ENCODE measurements at regions not wholly inside any gene's neighbourhood (a gene's known extent, or its start where the extent isn't known, plus 50 kb on each side); places are given as distances from the start of the nearest gene placed in this dataset.
A peak's percentile ranks its signal among the peaks of the same experiment; 100 is the strongest.

- ChIA-PET CTCF (no interaction called here), POLR2A (no interaction called here)
- no peak overlapping the region for H3K4me3 ChIP-seq
- H3K4me1 ChIP-seq = no peaks in the 10 kb centered on the region
- ATAC-seq (no peak), DNase-seq (ENCODE audit: low read depth in 1 of 2, low spot score in 1 of 2) (no peak), FAIRE-seq (no peak)
- H3K9me3 ChIP-seq = no peaks in the 10 kb centered on the region
- H3K4me2 ChIP-seq = no peak overlapping the region
- TF ChIP-seq FOSL2 (IDR thresholded peaks at IDR 0.05) = no peak
- TF ChIP-seq FOSL2 (CRISPR knock-in tag; IDR thresholded peaks at IDR 0.05) = no peak
- TF ChIP-seq BCL3 (IDR thresholded peaks at IDR 0.05) = no peak
- TF ChIP-seq PBX3 (IDR thresholded peaks at IDR 0.05) = no peak
- no peak for TF ChIP-seq KDM1A (IDR thresholded peaks at IDR 0.05; ENCODE audit: low read depth)
- no peak for TF ChIP-seq POLR2A (IDR thresholded peaks at IDR 0.05; ENCODE audit: low read length)
- no peak for TF ChIP-seq CBX8 (IDR thresholded peaks at IDR 0.05)
- no peak for TF ChIP-seq RARB (CRISPR knock-in tag; IDR thresholded peaks at IDR 0.05)
- TF ChIP-seq MAFK (IDR thresholded peaks at IDR 0.05; ENCODE audit: partially characterized antibody) = no peak
- TF ChIP-seq TP53 (CRISPR knock-in tag; IDR thresholded peaks at IDR 0.05) = no peak
- WGBS (ENCODE audit: missing lambda C conversion rate) = 92% methylated on average over 8 of the region's 8 CpGs
- no peak overlapping the region for H3K27ac ChIP-seq
These were observed 75.4 kb downstream of the CYB561 start for GRCh38 chr17:63370696-63371095.

GRCh38 chr17:63376949-63377348, 69.2 kb downstream of the CYB561 start:
- WGBS (ENCODE audit: missing lambda C conversion rate) = 74% methylated on average over 3 of the region's 3 CpGs
- no peak for FAIRE-seq
- no peak for DNase-seq (ENCODE audit: low read depth in 1 of 2, low spot score in 1 of 2)
- TF ChIP-seq ZSCAN20 (CRISPR knock-in tag; IDR thresholded peaks at IDR 0.05) (no peak), CHD4 (IDR thresholded peaks at IDR 0.05; ENCODE audit: borderline replicate concordance) (no peak), MYC (IDR thresholded peaks at IDR 0.05; ENCODE audit: borderline replicate concordance, low read length) (no peak), ZFP36 (IDR thresholded peaks at IDR 0.05; ENCODE audit: borderline replicate concordance, partially characterized antibody) (peak; percentile 66), CHD2 (IDR thresholded peaks at IDR 0.05; ENCODE audit: low read length, partially characterized antibody) (no peak), MAX (IDR thresholded peaks at IDR 0.05) (no peak)
- ChIA-PET CTCF (interaction anchor here (2.2 kb wide), 1 partner anchor 10 kb away, joined by 12 read pairs; no protein-coding TSS in a partner anchor), POLR2A (no interaction called here)
- Histone ChIP-seq H3K4me2 (no peak overlapping the region), H3K4me3 (no peak overlapping the region), H3K27ac (no peak overlapping the region), H3K9me3 (peaks cover 10% of the 10 kb centered on the region; the same call in 2 of the 3 replicates), H3K4me1 (no peaks in the 10 kb centered on the region)
- no peak for ATAC-seq

GRCh38 chr17:63378411-63379375, 67.4 kb downstream of the CYB561 start:
- Histone ChIP-seq H3K4me2 (no peak overlapping the region), H3K4me3 (no peak overlapping the region), H3K27ac (no peak overlapping the region), H3K9me3 (peaks cover 10% of the 10 kb centered on the region; the same call in 2 of the 3 replicates), H3K4me1 (no peaks in the 10 kb centered on the region; the same call in 2 of the 3 replicates)
- POLR2A ChIA-PET = no interaction called here
- DNase-seq (ENCODE audit: low read depth in 1 of 2, low spot score in 1 of 2) (no peak), FAIRE-seq (no peak), ATAC-seq (no peak)
- TF ChIP-seq MAFK (IDR thresholded peaks at IDR 0.05; ENCODE audit: partially characterized antibody) = peak; percentile 36
- TF ChIP-seq HEYL (CRISPR knock-in tag; IDR thresholded peaks at IDR 0.05) = no peak
- WGBS (ENCODE audit: missing lambda C conversion rate) = 69% methylated on average over 3 of the region's 3 CpGs
- CTCF ChIA-PET = interaction anchor here (0.7 kb wide), 1 partner anchor 13 kb away, joined by 4 read pairs; no protein-coding TSS in a partner anchor

GRCh38 chr17:63379636-63380035, 66.5 kb downstream of the CYB561 start:
- Histone ChIP-seq H3K27ac (no peak overlapping the region), H3K9me3 (peaks cover 10% of the 10 kb centered on the region; the same call in 2 of the 3 replicates), H3K4me3 (no peak overlapping the region), H3K4me1 (no peaks in the 10 kb centered on the region; the same call in 2 of the 3 replicates), H3K4me2 (no peak overlapping the region)
- ATAC-seq = no peak
- DNase-seq (ENCODE audit: low read depth in 1 of 2, low spot score in 1 of 2) = no peak
- ChIA-PET POLR2A (no interaction called here), CTCF (no interaction called here)
- TF ChIP-seq RARB (CRISPR knock-in tag; IDR thresholded peaks at IDR 0.05) = no peak
- no peak for TF ChIP-seq RCOR1 (IDR thresholded peaks at IDR 0.05; ENCODE audit: low read depth, low read length)
- TF ChIP-seq USF2 (IDR thresholded peaks at IDR 0.05) = no peak
- no peak for TF ChIP-seq GATA3 (IDR thresholded peaks at IDR 0.05; ENCODE audit: borderline replicate concordance)
- TF ChIP-seq RAD21 (conservative IDR thresholded peaks at IDR 0.05 in 1 of 2, IDR thresholded peaks at IDR 0.05 in 1 of 2) = no peak
- no peak for TF ChIP-seq MAZ (IDR thresholded peaks at IDR 0.05; ENCODE audit: borderline replicate concordance, low read depth, low read length)
- TF ChIP-seq HDAC2 (IDR thresholded peaks at IDR 0.05) = no peak
- no peak for TF ChIP-seq NFE2L2 (conservative IDR thresholded peaks at IDR 0.05; ENCODE audit: low read length)
- TF ChIP-seq RFX5 (IDR thresholded peaks at IDR 0.05) = no peak
- TF ChIP-seq ZNF302 (CRISPR knock-in tag; IDR thresholded peaks at IDR 0.05) = no peak
- no peak for FAIRE-seq
- 76% methylated on average over 5 of the region's 5 CpGs for WGBS (ENCODE audit: missing lambda C conversion rate)

All from A549 (cell line).